ENCODE measurements at regions not wholly inside any gene's neighbourhood (a gene's known extent, or its start where the extent isn't known, plus 50 kb on each side); places are given as distances from the start of the nearest gene placed in this dataset.

GRCh38 chr4:151614561-151614960 lies 146.2 kb downstream of the GATB start:
- TF ChIP-seq CTCF (conservative IDR thresholded peaks at IDR 0.05 in 1 of 2, IDR thresholded peaks at IDR 0.05 in 1 of 2; ENCODE audit: low read depth in 1 of 2, low read length in 2 of 2), result no peak
- no peak for TF ChIP-seq EZH2 (IDR thresholded peaks at IDR 0.05; ENCODE audit: low read length, missing control alignments)

All from fibroblast of lung (primary cell).